DOHH2 (cell line): ENCODE measurements at regions not wholly inside any gene's neighbourhood (a gene's known extent, or its start where the extent isn't known, plus 50 kb on each side); places are given as distances from the start of the nearest gene placed in this dataset.
"Not testable (repeated sequence)": the region's sequence is repeated elsewhere in the genome, so short reads cannot be mapped to it uniquely, and the experiment has no call there.

ENCODE experiments used
- H3F3A ChIP-seq: fragments of 200-600 bp; sonication (generic), shearing (Covaris generic); 2 replicates; pipeline ENCODE4 v1.6.0; 2016; ENCODE audit warnings: antibody characterized with exemption, mild to moderate bottlenecking; ENCODE audit not compliant: control insufficient read depth, insufficient read depth
- H3K27ac ChIP-seq: fragments of 200-600 bp; sonication (generic); 2 replicates; pipeline ENCODE4 v1.5.1; 2014; ENCODE audit warnings: low read depth, mild to moderate bottlenecking, low read length, moderate library complexity
- H3K27me3 ChIP-seq: fragments of 200-600 bp; sonication (generic); 2 replicates; pipeline ENCODE4 v1.6.1; 2014; ENCODE audit warnings: mild to moderate bottlenecking, low read length, mixed read lengths; ENCODE audit not compliant: control insufficient read depth
- H3K36me3 ChIP-seq: fragments of 200-600 bp; sonication (generic); 2 replicates; pipeline ENCODE4 v1.6.1; 2014; ENCODE audit warnings: mild to moderate bottlenecking, low read length, moderate library complexity, mixed read lengths; ENCODE audit not compliant: control insufficient read depth
- H3K4me1 ChIP-seq: fragments of 200-600 bp; sonication (generic); 2 replicates; pipeline ENCODE4 v1.6.1; 2014; ENCODE audit warnings: mild to moderate bottlenecking, low read length, mixed read lengths; ENCODE audit not compliant: control insufficient read depth
- H3K4me2 ChIP-seq: fragments of 200-600 bp; sonication (generic); 2 replicates; pipeline ENCODE4 v1.6.0; 2014; ENCODE audit warnings: mild to moderate bottlenecking, low read length, moderate library complexity
- H3K4me3 ChIP-seq: fragments of 200-600 bp; sonication (generic); 2 replicates; pipeline ENCODE4 v1.5.1; 2014; ENCODE audit warnings: mild to moderate bottlenecking, low read length, mixed read lengths
- H3K79me2 ChIP-seq: fragments of 200-600 bp; sonication (generic); 2 replicates; pipeline ENCODE4 v1.6.1; 2014; ENCODE audit warnings: mild to moderate bottlenecking, low read length, mixed read lengths; ENCODE audit not compliant: control insufficient read depth
- H3K9me2 ChIP-seq: fragments of 200-600 bp; sonication (generic); replicated peaks from 2 replicates; pipeline ENCODE4 v1.6.1; 2014; ENCODE audit warnings: mild to moderate bottlenecking, low read length, mixed read lengths; ENCODE audit not compliant: control insufficient read depth
- H3K9me3 ChIP-seq: fragments of 200-600 bp; sonication (generic); 2 replicates; pipeline ENCODE4 v1.6.1; 2014; ENCODE audit warnings: antibody characterized with exemption, low read length, mixed read lengths; ENCODE audit not compliant: control insufficient read depth, insufficient read depth
- H4K20me1 ChIP-seq: fragments of 200-600 bp; sonication (generic); 2 replicates; pipeline ENCODE4 v1.6.0; 2014; ENCODE audit warnings: low read depth, mild to moderate bottlenecking, antibody characterized with exemption, low read length, moderate library complexity; ENCODE audit not compliant: control insufficient read depth, insufficient read depth
- EZH2phosphoT487 ChIP-seq: fragments of 200-600 bp; sonication (generic); IDR thresholded peaks from 2 replicates; pipeline ENCODE4 v1.6.1; 2017; ENCODE audit warnings: borderline replicate concordance, mild to moderate bottlenecking, antibody characterized with exemption, low read length, moderate library complexity, mixed read lengths
- TF ChIP-seq, protein P1 (sequence below): fragments of 200-600 bp; sonication (generic); IDR thresholded peaks from one replicate; pipeline ENCODE4 v1.5.1; 2014; ENCODE audit warnings: antibody characterized with exemption, mild to moderate bottlenecking, low read depth, low read length; ENCODE audit not compliant: poor library complexity, severe bottlenecking

DNA sequence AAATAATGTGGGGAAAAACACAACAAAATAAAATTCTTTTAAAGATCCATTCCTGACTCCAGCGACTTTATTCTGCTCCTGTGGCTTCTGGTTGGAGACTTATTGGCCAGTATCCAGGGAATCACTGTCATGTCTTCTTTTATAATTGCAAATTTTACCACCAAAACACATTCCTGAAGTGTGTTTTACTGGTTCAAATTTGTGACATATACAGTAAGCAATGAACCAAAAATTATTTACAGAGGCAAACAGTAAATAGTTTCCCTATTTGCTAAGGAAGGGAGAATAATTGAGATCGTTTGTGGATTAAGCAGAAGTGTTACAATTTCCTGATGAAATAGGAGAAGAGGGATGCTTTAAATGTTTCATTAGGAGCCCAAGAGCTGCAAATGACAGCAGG, 118.7 kb downstream of the ZNF281 start:
- TF ChIP-seq EZH2phosphoT487: no peak
- TF ChIP-seq, protein P1, sequence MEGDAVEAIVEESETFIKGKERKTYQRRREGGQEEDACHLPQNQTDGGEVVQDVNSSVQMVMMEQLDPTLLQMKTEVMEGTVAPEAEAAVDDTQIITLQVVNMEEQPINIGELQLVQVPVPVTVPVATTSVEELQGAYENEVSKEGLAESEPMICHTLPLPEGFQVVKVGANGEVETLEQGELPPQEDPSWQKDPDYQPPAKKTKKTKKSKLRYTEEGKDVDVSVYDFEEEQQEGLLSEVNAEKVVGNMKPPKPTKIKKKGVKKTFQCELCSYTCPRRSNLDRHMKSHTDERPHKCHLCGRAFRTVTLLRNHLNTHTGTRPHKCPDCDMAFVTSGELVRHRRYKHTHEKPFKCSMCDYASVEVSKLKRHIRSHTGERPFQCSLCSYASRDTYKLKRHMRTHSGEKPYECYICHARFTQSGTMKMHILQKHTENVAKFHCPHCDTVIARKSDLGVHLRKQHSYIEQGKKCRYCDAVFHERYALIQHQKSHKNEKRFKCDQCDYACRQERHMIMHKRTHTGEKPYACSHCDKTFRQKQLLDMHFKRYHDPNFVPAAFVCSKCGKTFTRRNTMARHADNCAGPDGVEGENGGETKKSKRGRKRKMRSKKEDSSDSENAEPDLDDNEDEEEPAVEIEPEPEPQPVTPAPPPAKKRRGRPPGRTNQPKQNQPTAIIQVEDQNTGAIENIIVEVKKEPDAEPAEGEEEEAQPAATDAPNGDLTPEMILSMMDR: no peak
- H3K4me2 ChIP-seq: no peak overlapping the region
- H3K79me2 ChIP-seq: no peaks in the 10 kb centered on the region
- peaks cover 18% of the 10 kb centered on the region for H3K4me1 ChIP-seq
- H3K9me2 ChIP-seq: no peaks in the 10 kb centered on the region
- no peaks in the 10 kb centered on the region for H3K36me3 ChIP-seq
- H4K20me1 ChIP-seq: no peaks in the 10 kb centered on the region; the same call in 1 of the 2 replicates
- no peaks in the 10 kb centered on the region for H3K9me3 ChIP-seq
- no peak overlapping the region for H3K4me3 ChIP-seq
- no peak overlapping the region for H3K27ac ChIP-seq
- H3F3A ChIP-seq: peaks cover 9% of the 10 kb centered on the region
- H3K27me3 ChIP-seq: peaks cover 58% of the 10 kb centered on the region

DNA sequence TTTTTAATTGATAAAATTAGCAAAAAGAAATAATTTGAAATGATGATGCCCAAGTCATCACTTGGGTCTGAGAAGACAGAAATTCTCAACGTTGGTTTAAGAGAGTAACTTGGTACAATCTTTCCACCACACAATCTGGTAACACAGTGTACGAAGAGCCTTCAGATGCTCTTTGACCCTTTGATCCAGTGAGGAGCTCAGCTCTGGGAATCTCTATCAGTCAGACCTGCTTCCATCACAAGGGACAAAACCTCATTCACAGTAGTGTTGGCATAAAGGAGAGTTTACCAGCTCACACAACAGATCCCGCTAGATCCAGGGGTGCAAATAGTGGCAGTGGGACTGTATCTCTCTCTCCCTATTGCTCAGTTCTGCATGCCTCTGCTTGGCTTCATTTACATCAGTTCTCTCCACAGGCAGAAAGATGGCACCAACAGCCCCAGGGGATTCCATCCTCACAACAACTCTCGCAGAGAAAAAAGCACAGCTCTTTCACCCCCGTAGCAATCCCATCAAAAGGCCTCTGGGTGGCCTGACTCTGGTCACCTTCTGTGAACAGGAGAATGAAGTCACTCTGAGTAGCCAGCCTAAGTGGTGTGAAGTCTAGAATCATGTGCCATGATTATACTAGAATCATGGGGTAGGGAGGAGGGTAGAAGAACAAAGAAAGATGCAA, 119.7 kb downstream of the ZNF281 start:
- peaks cover 55% of the 10 kb centered on the region for H3K27me3 ChIP-seq
- H3K9me2 ChIP-seq: no peaks in the 10 kb centered on the region

DNA sequence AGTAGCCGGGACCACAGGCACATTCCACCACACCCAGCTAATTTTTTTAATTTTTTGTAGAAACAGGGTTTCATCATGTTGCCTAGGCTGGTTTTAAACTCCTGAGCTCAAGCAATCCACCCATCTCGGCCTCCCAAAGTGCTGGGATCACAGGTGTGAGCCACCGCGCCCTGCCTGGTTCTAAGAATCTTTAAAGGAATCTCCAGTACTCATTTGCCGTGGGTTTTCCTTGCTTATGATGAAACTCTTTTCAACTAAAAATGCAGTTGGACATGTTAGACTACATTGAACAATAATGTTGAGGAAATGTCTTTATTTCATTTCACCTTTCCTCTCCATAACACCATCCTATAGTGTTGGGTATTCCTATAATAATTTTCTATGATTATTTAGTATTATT, 121.6 kb downstream of the ZNF281 start:
- H3K36me3 ChIP-seq: no peaks in the 10 kb centered on the region
- no peaks in the 10 kb centered on the region for H3K9me3 ChIP-seq
- TF ChIP-seq, protein P1: no peak
- no peak for TF ChIP-seq EZH2phosphoT487
- H3K4me3 ChIP-seq: no peak overlapping the region
- H3K4me2 ChIP-seq: no peak overlapping the region
- peaks cover 9% of the 10 kb centered on the region for H3F3A ChIP-seq
- H3K79me2 ChIP-seq: no peaks in the 10 kb centered on the region
- no peaks in the 10 kb centered on the region for H4K20me1 ChIP-seq
- H3K9me2 ChIP-seq: no peaks in the 10 kb centered on the region
- H3K27me3 ChIP-seq: peaks cover 43% of the 10 kb centered on the region
- peaks cover 23% of the 10 kb centered on the region for H3K4me1 ChIP-seq
- no peak overlapping the region for H3K27ac ChIP-seq

More for the DNA sequence above, 119.7 kb downstream of the ZNF281 start:
- H3K9me3 ChIP-seq: no peaks in the 10 kb centered on the region
- peaks cover 27% of the 10 kb centered on the region for H3K4me1 ChIP-seq
- TF ChIP-seq, protein P1: no peak
- TF ChIP-seq EZH2phosphoT487: no peak
- H3K36me3 ChIP-seq: no peaks in the 10 kb centered on the region
- H3K79me2 ChIP-seq: no peaks in the 10 kb centered on the region
- no peak overlapping the region for H3K4me3 ChIP-seq
- H3F3A ChIP-seq: peaks cover 9% of the 10 kb centered on the region
- H3K27ac ChIP-seq: no peak overlapping the region
- no peaks in the 10 kb centered on the region; the same call in 1 of the 2 replicates for H4K20me1 ChIP-seq
- H3K4me2 ChIP-seq: no peak overlapping the region

DNA sequence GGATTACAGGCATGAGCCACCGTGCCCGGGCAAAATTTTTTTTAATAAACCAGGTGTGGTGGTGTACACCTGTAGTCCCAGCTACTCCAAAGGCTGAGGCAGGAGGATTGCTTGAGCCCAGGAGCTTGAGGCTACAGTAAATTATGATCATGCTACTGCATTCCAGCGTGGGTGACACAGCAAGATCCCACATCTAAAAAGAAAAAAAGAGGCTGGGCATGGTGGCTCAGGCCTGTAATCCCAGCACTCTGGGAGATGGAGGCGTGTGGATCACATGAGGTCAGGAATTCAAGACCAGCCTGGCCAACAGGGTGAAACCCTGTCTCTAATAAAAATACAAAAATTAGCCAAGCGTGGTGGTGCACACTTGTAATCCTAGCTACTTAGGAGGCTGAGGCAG, 125.6 kb downstream of the ZNF281 start:
- not testable (repeated sequence) for H3K79me2 ChIP-seq, H3F3A ChIP-seq, H3K9me3 ChIP-seq, H4K20me1 ChIP-seq, H3K36me3 ChIP-seq, H3K9me2 ChIP-seq, H3K27ac ChIP-seq, H3K4me3 ChIP-seq, H3K4me2 ChIP-seq
- peaks cover 32% of the 10 kb centered on the region for H3K4me1 ChIP-seq
- peaks cover 52% of the 10 kb centered on the region for H3K27me3 ChIP-seq
